Endothelial cell of umbilical vein (primary cell): ENCODE measurements at regions not wholly inside any gene's neighbourhood (a gene's known extent, or its start where the extent isn't known, plus 50 kb on each side); places are given as distances from the start of the nearest gene placed in this dataset.

ENCODE experiments used
- BruUV-seq: library from RNA; stranded (reverse); fragments of 400-500 nt; replicated peaks from 2 replicates; lab custom pipeline; 2021; lab: Mats Ljungman, UMichigan
- CTCF ChIA-PET: fragments of 300-600, 350-600 bp; sonication (Branson Sonifier 250); formaldehyde crosslinking; loops from one replicate; lab custom pipeline; 2021; ENCODE audit warnings: antibody characterized with exemption, inconsistent platforms; lab: Charles Lee
- POLR2A ChIA-PET: fragments of 300-600, 350-600 bp; sonication (Branson Sonifier 250); formaldehyde crosslinking; loops from one replicate; lab custom pipeline; 2021; ENCODE audit warnings: antibody characterized with exemption, inconsistent platforms; lab: Charles Lee
- DNase-seq: peaks from one replicate; pipeline ENCODE4 v3.0.0-alpha.2; 2011; ENCODE audit warnings: low read depth, low spot score
- FAIRE-seq: peaks from 2 replicates; lab custom pipeline; 2011; peaks lifted over from hg19 to GRCh38; lab: Jason Lieb, UNC
- H2AFZ ChIP-seq: 2 replicates; pipeline ENCODE4 v1.6.0; 2012; ENCODE audit warnings: low read depth, low read length, control low read depth, inconsistent platforms
- H3K27ac ChIP-seq: 2 replicates; pipeline ENCODE4 v1.5.1; 2011; ENCODE audit warnings: low read depth, mild to moderate bottlenecking, control low read depth, low read length, moderate library complexity; ENCODE audit not compliant: insufficient read depth
- H3K27me3 ChIP-seq, 2 experiments: 2 replicates each; pipeline versions ENCODE4 v1.6.0 to v1.6.1; 2011; ENCODE audit warnings: low read length in 2 of 2, mixed read lengths in 1 of 2; ENCODE audit not compliant: control insufficient read depth in 2 of 2, insufficient read depth in 2 of 2
- H3K36me3 ChIP-seq, 2 experiments: 2 replicates in 1 of 2; 3 replicates in 1 of 2; pipeline ENCODE4 v1.5.1; 2011; ENCODE audit warnings: low read length in 2 of 2, mild to moderate bottlenecking in 1 of 2, moderate library complexity in 1 of 2; ENCODE audit not compliant: control insufficient read depth in 2 of 2, insufficient read depth in 2 of 2; ENCODE audit errors: extremely low read depth in 1 of 2
- H3K4me1 ChIP-seq: 3 replicates; pipeline ENCODE4 v1.5.1; 2011; ENCODE audit warnings: mild to moderate bottlenecking, low read length; ENCODE audit not compliant: control insufficient read depth, insufficient read depth; ENCODE audit errors: extremely low read depth
- H3K4me2 ChIP-seq: 2 replicates; pipeline ENCODE4 v1.6.1; 2011; ENCODE audit warnings: low read length, control low read depth, mixed read lengths; ENCODE audit not compliant: insufficient read depth
- H3K4me3 ChIP-seq, 3 experiments: fragments of 200-600 bp in 1 of 3; sonication (generic), shearing (Covaris generic) in 1 of 3; replicated peaks in 1 of 3; 2 replicates each; pipeline ENCODE4 v1.5.1; 2011 to 2016; ENCODE audit warnings: control low read depth in 3 of 3, low read length in 3 of 3, mild to moderate bottlenecking in 2 of 3, inconsistent platforms in 1 of 3, low read depth in 1 of 3, moderate library complexity in 1 of 3; ENCODE audit not compliant: insufficient read depth in 1 of 3
- H3K79me2 ChIP-seq: 2 replicates; pipeline ENCODE4 v1.6.0; 2012; ENCODE audit warnings: low read length, inconsistent platforms; ENCODE audit not compliant: control insufficient read depth, insufficient read depth
- H3K9ac ChIP-seq: replicated peaks from 2 replicates; pipeline ENCODE3; 2011; ENCODE audit warnings: low read length, control low read depth; ENCODE audit not compliant: insufficient read depth; ENCODE audit errors: extremely low read depth
- H3K9me1 ChIP-seq: replicated peaks from 3 replicates; pipeline ENCODE4 v1.6.0; 2011; ENCODE audit warnings: mild to moderate bottlenecking, low read length; ENCODE audit not compliant: control insufficient read depth, insufficient read depth; ENCODE audit errors: extremely low read depth
- H3K9me3 ChIP-seq: replicated peaks from 2 replicates; pipeline ENCODE4 v1.5.1; 2012; ENCODE audit warnings: low read length, inconsistent platforms; ENCODE audit not compliant: control insufficient read depth, insufficient read depth
- H4K20me1 ChIP-seq: replicated peaks from 2 replicates; pipeline ENCODE3; 2011; ENCODE audit warnings: mild to moderate bottlenecking, low read length; ENCODE audit not compliant: control insufficient read depth, insufficient read depth; ENCODE audit errors: extremely low read depth
- CTCF ChIP-seq, 2 donors: IDR thresholded peaks; 1 replicate in 1 of 2; 2 replicates in 1 of 2; pipeline ENCODE4 v1.5.1; 2011; ENCODE audit warnings: low read length in 2 of 2, mild to moderate bottlenecking in 2 of 2, moderate library complexity in 2 of 2, control low read depth in 1 of 2, inconsistent platforms in 1 of 2, low read depth in 1 of 2; ENCODE audit not compliant: insufficient read depth in 1 of 2; ENCODE audit errors: extremely low read depth in 1 of 2
- EZH2 ChIP-seq: IDR thresholded peaks from 2 replicates; pipeline ENCODE4 v1.6.1; 2012; ENCODE audit warnings: borderline replicate concordance, low read depth, mild to moderate bottlenecking, moderate library complexity, low read length, inconsistent platforms; ENCODE audit not compliant: severe bottlenecking
- FOS ChIP-seq: IDR thresholded peaks from 2 replicates; pipeline ENCODE4 v1.6.1; 2011; ENCODE audit warnings: mild to moderate bottlenecking, low read length, moderate library complexity, borderline replicate concordance; ENCODE audit not compliant: insufficient read depth
- GATA2 ChIP-seq: IDR thresholded peaks from 2 replicates; pipeline ENCODE4 v1.7.0; 2011; ENCODE audit warnings: low read depth, mild to moderate bottlenecking, moderate library complexity, mixed read lengths, low read length; ENCODE audit not compliant: insufficient read length, insufficient read depth
- JUN ChIP-seq: IDR thresholded peaks from 2 replicates; pipeline ENCODE4 v1.6.1; 2011; ENCODE audit warnings: borderline replicate concordance, low read depth; ENCODE audit not compliant: insufficient read length, insufficient read depth
- MAX ChIP-seq: IDR thresholded peaks from 2 replicates; pipeline ENCODE4 v1.6.1; 2011; ENCODE audit not compliant: insufficient read depth, insufficient read length
- MYC ChIP-seq: IDR thresholded peaks from one replicate; pipeline ENCODE4 v1.6.1; 2011; ENCODE audit warnings: mild to moderate bottlenecking, low read depth, low read length
- POLR2A ChIP-seq: IDR thresholded peaks from 2 replicates; pipeline ENCODE4 v1.6.1; 2012; ENCODE audit warnings: low read depth, mild to moderate bottlenecking, control low read depth, low read length
- POLR2AphosphoS5 ChIP-seq: IDR thresholded peaks from 2 replicates; pipeline ENCODE4 v1.6.1; 2012; ENCODE audit warnings: low read depth, mild to moderate bottlenecking, control low read depth, low read length, moderate library complexity; ENCODE audit not compliant: insufficient read depth
- dilution Hi-C: fragments of 300-500 bp; cut with MboI; formaldehyde crosslinking; loops from one replicate; pipeline ENCODE4 v1.15.0; 2019; ENCODE audit warnings: low sequenced_read_pairs; ENCODE audit not compliant: extremely low pct_ligation_motif_present
- intact Hi-C: fragments of 100-400 bp; cut with micrococcal nuclease; formaldehyde crosslinking; loops from one replicate; pipeline ENCODE4 v1.10.0; 2022

GRCh38 chr5:56580864-56581263, 234.5 kb upstream of the MAP3K1 start:
- H3K4me2 ChIP-seq: no peak overlapping the region
- no peak overlapping the region for H3K4me3 ChIP-seq
- intact Hi-C loops: loop anchor here (1.0 to 10.0 kb wide), 2 partner anchors 26 to 306 kb away; no protein-coding TSS in a partner anchor
- H3K9ac ChIP-seq: no peak overlapping the region
- peaks cover 12 to 15% of the 10 kb centered on the region in 2 experiments for H3K27me3 ChIP-seq
- ChIA-PET CTCF (no interaction called here), POLR2A (no interaction called here)
- H3K79me2 ChIP-seq: no peaks in the 10 kb centered on the region
- H3K27ac ChIP-seq: no peak overlapping the region
- TF ChIP-seq POLR2AphosphoS5 (no peak), MAX (no peak), CTCF (IDR thresholded peaks at IDR 0.05; ENCODE audit: extremely low read depth in 1 of 2, insufficient read depth in 1 of 2, low read depth in 1 of 2, low read length in 2 of 2) (no peak), POLR2A (no peak), EZH2 (no peak), MYC (no peak), JUN (no peak), GATA2 (no peak), FOS (no peak)
- dilution Hi-C loops: no loop called here
- no TSS peak for BruUV-seq
- no peaks in the 10 kb centered on the region for H3K36me3 ChIP-seq
- H3K9me1 ChIP-seq: no peaks in the 10 kb centered on the region
- no peak for FAIRE-seq
- H3K9me3 ChIP-seq: no peaks in the 10 kb centered on the region
- H2AFZ ChIP-seq: no peak overlapping the region
- no peak for DNase-seq
- no peaks in the 10 kb centered on the region for H4K20me1 ChIP-seq
- H3K4me1 ChIP-seq: peaks cover 6% of the 10 kb centered on the region
